ENCODE measurements at regions not wholly inside any gene's neighbourhood (a gene's known extent, or its start where the extent isn't known, plus 50 kb on each side); places are given as distances from the start of the nearest gene placed in this dataset.

DNA sequence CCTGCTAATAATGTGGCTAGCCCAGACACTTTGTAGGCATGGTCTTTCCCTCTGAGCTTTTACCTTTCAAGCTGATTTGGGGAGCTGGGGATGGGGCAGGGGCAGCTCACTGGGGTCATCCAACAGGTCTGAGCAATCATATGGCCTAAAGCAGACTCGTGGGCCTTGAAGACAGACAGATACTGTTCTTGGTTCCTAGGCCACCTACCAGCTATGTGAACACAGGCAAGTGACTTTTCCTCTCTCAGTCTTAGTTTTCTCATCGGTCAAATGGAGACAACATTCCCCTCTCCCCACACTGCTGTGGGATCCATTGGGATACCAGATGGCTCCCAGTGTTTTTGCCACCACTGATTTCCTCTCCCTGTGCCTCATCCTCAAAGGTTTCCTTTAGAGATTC lies 181.8 kb downstream of the RRAGC start:
- TF ChIP-seq, protein P1, sequence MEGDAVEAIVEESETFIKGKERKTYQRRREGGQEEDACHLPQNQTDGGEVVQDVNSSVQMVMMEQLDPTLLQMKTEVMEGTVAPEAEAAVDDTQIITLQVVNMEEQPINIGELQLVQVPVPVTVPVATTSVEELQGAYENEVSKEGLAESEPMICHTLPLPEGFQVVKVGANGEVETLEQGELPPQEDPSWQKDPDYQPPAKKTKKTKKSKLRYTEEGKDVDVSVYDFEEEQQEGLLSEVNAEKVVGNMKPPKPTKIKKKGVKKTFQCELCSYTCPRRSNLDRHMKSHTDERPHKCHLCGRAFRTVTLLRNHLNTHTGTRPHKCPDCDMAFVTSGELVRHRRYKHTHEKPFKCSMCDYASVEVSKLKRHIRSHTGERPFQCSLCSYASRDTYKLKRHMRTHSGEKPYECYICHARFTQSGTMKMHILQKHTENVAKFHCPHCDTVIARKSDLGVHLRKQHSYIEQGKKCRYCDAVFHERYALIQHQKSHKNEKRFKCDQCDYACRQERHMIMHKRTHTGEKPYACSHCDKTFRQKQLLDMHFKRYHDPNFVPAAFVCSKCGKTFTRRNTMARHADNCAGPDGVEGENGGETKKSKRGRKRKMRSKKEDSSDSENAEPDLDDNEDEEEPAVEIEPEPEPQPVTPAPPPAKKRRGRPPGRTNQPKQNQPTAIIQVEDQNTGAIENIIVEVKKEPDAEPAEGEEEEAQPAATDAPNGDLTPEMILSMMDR (IDR thresholded peaks at IDR 0.05) = no peak
- no peak for TF ChIP-seq EZH2phosphoT487 (IDR thresholded peaks at IDR 0.05)
